BE2C (cell line): ENCODE measurements at regions not wholly inside any gene's neighbourhood (a gene's known extent, or its start where the extent isn't known, plus 50 kb on each side); places are given as distances from the start of the nearest gene placed in this dataset.

ENCODE experiments used
- DNase-seq: peaks from one replicate; pipeline ENCODE4 v3.0.0-alpha.2; 2020
- H3K27me3 ChIP-seq: fragments of 250-450 bp; sonication (Bioruptor Pico); 2 replicates; pipeline ENCODE4 v1.5.1; 2020; ENCODE audit warnings: mild to moderate bottlenecking
- H3K36me3 ChIP-seq: fragments of 250-450 bp; sonication (Bioruptor Pico); 2 replicates; pipeline ENCODE4 v1.5.1; 2020; ENCODE audit warnings: mild to moderate bottlenecking
- H3K4me1 ChIP-seq: fragments of 250-450 bp; sonication (Bioruptor Pico); 2 replicates; pipeline ENCODE4 v1.5.1; 2020
- H3K4me3 ChIP-seq: 2 replicates; pipeline ENCODE4 v1.5.1; 2011; ENCODE audit warnings: low read depth, low read length
- H3K9me3 ChIP-seq: fragments of 250-450 bp; sonication (Bioruptor Pico); 2 replicates; pipeline ENCODE4 v1.5.1; 2020
- TF ChIP-seq, protein P1 (sequence below): IDR thresholded peaks from 2 replicates; pipeline ENCODE4 v1.5.1; 2012; ENCODE audit warnings: mild to moderate bottlenecking, low read depth, low read length

- Histone ChIP-seq H3K36me3 (no peaks in the 10 kb centered on the region), H3K4me1 (peaks cover 6% of the 10 kb centered on the region; the same call in 1 of the 2 replicates), H3K4me3 (no peak overlapping the region), H3K27me3 (no peaks in the 10 kb centered on the region), H3K9me3 (no peaks in the 10 kb centered on the region)
- DNase-seq, result no peak
- TF ChIP-seq, protein P1, sequence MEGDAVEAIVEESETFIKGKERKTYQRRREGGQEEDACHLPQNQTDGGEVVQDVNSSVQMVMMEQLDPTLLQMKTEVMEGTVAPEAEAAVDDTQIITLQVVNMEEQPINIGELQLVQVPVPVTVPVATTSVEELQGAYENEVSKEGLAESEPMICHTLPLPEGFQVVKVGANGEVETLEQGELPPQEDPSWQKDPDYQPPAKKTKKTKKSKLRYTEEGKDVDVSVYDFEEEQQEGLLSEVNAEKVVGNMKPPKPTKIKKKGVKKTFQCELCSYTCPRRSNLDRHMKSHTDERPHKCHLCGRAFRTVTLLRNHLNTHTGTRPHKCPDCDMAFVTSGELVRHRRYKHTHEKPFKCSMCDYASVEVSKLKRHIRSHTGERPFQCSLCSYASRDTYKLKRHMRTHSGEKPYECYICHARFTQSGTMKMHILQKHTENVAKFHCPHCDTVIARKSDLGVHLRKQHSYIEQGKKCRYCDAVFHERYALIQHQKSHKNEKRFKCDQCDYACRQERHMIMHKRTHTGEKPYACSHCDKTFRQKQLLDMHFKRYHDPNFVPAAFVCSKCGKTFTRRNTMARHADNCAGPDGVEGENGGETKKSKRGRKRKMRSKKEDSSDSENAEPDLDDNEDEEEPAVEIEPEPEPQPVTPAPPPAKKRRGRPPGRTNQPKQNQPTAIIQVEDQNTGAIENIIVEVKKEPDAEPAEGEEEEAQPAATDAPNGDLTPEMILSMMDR, result no peak
Observed at GRCh38 chr5:104635227-104635626, 1072.6 kb upstream of the NUDT12 start.

DNA sequence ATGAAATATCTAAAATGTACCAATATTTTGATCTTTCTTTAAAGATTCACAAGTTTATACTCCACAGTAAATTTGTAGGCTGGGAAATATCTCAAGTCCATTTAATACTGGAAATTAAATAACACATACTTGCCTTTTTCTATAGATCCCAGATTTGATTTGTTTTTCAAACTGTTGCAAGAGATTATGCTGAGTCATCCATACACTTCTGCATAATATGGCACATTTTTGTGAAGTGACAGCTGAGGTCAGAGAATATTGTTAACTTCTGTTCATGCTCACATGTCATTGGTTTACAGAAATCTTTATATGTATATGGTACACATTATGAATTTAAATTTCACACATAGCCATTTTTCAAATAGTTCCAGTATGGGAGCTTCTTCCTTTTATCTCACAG lies 1066.3 kb upstream of the NUDT12 start:
- Histone ChIP-seq H3K4me3 (no peak overlapping the region), H3K4me1 (peaks cover 4% of the 10 kb centered on the region), H3K9me3 (no peaks in the 10 kb centered on the region), H3K27me3 (no peaks in the 10 kb centered on the region), H3K36me3 (no peaks in the 10 kb centered on the region)
- TF ChIP-seq, protein P1, result no peak
- no peak for DNase-seq

DNA sequence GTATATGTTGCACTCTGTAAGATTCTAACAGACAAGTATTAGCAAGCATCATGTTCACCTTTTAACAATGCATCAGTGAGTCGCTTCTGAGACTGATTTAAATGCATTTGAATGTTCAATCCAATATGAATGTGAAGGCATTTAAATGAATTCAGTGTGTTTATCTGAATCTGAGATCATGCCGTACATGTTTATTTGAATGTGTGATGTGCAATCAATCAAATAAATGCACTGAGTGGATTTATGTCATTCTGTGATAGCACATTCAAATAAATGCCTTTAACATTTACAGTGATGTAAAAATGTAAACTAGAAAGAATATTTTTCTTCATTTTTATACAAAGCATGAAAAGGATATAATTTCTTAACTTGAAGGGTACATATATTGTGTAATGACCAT lies 1063.5 kb upstream of the NUDT12 start:
- Histone ChIP-seq H3K27me3 (no peaks in the 10 kb centered on the region), H3K4me3 (no peak overlapping the region), H3K36me3 (no peaks in the 10 kb centered on the region), H3K9me3 (no peaks in the 10 kb centered on the region), H3K4me1 (peaks cover 4% of the 10 kb centered on the region)
- TF ChIP-seq, protein P1, result no peak
- DNase-seq, result no peak

DNA sequence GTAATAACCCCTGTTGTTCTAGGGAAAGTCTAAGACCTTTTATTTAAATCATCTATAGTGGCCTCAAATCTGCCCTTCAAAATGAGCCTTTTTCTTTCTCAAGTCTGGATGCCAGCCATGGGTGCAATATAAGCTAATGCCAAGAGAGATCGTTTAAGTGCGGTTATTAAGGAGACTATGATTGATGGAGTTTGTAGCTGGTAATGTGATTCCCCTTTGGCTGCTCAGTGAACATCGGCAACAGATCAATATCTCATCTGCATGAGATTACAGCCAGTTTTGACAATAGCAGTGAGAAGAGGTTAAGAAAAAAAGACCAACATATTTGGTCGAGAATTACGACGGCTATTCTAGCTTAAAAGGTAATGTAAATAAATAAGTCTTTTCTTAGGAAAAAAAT lies 1049.4 kb upstream of the NUDT12 start:
- Histone ChIP-seq H3K27me3 (no peaks in the 10 kb centered on the region), H3K4me1 (no peaks in the 10 kb centered on the region), H3K9me3 (no peaks in the 10 kb centered on the region), H3K36me3 (no peaks in the 10 kb centered on the region), H3K4me3 (no peak overlapping the region)
- TF ChIP-seq, protein P1, result no peak
- no peak for DNase-seq

GRCh38 chr5:104611135-104611767 lies 1048.7 kb upstream of the NUDT12 start:
- Histone ChIP-seq H3K4me1 (no peaks in the 10 kb centered on the region), H3K27me3 (no peaks in the 10 kb centered on the region), H3K4me3 (no peak overlapping the region), H3K9me3 (no peaks in the 10 kb centered on the region), H3K36me3 (no peaks in the 10 kb centered on the region)
- DNase-seq, result no peak
- TF ChIP-seq, protein P1, result no peak

DNA sequence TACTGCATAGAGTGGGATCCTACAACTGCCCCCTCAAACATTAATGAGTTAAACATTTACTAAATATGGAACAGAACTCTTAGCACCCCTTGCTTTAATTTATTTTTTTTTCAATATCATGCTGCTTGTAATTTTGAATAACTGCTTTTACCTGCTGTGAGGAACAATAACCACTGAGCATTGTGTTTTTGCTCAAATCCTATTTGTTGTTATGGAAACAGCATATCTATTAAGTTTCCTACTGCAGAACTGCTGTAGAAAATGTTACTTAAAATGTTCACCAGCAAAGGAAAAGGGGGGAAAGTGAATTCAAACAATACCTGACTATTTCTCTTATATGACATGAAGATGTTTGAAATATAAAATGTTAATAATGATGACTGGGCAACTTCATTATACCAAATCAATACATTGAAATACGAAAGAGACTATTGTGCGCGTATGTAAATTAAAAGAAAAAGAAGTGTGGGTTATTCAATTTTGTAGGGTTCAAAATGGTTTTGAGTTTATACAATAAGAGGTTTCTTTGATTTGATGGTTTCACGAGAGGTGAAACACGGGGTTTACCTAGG lies 1043.8 kb upstream of the NUDT12 start:
- Histone ChIP-seq H3K4me1 (no peaks in the 10 kb centered on the region), H3K36me3 (no peaks in the 10 kb centered on the region), H3K27me3 (no peaks in the 10 kb centered on the region), H3K9me3 (no peaks in the 10 kb centered on the region; the same call in 1 of the 2 replicates), H3K4me3 (no peak overlapping the region)
- DNase-seq, result no peak
- TF ChIP-seq, protein P1, result no peak
